GM18909 (cell line): ENCODE measurements at regions not wholly inside any gene's neighbourhood (a gene's known extent, or its start where the extent isn't known, plus 50 kb on each side); places are given as distances from the start of the nearest gene placed in this dataset.
A peak's percentile ranks its signal among the peaks of the same experiment; 100 is the strongest.
"Not testable (repeated sequence)": the region's sequence is repeated elsewhere in the genome, so short reads cannot be mapped to it uniquely, and the experiment has no call there.

ENCODE experiments used
- ATAC-seq: cut with Tn5 transposase; IDR thresholded peaks from one replicate; pipeline ENCODE4 v1.9.1; 2021; ENCODE audit warnings: mild to moderate bottlenecking; ENCODE audit not compliant: unreplicated experiment, poor library complexity

DNA sequence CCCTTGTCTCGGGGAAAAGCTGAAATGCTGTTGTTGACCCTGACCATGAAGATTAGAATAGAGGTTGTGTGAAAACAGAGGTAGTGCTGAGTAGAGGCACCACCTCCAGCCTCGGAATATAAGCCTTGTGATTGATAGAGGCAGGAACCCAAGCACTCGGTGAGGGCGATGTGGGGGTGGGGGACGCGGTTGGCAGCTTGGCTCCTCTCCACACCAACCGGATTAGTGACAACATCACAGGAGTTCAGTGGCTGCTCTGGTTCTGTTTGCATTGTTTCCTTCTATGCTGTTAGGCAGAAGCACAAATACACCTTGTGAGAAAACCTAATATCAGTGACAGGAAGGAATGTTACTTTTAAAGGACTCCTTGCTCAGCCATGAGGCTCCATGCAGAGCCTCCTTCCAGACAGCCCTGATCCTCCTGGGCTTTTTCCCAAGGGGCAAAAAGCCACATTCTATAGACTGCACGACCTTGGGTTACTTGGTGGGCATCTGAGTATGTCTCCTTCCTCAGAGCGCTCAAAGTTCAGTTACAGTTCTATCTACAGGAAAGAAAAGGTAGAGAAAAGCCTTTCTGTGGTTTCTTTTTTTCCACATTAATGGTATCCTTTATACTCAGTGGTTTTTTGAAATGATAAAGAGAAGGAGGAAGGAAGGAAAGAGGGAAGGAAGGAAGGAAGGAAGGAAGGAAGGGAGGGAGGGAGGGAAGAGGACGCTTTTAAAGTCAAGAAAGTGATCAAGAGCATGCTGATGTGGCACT is 150.4 kb upstream of the NOCT start:
- ATAC-seq = no peak

DNA sequence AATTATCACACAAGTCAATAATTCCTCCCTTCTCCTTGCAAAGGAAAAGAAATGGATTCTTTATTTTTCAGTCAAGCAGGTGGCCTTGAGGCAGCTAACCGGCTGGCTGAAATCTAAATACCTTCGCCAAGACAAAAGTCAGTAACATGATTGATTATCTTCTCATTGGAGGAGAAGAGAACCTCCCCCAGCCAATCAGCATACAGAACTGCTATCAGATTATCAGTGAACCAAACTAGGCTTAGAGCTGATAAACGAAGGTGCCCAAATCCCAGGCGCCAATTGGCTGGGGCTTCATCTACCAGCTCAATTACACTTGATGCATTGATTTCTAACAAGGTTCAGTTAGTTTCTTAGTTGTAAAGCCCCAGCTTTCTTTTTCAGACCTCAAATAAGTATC is 152.4 kb upstream of the NOCT start:
- ATAC-seq = no peak

DNA sequence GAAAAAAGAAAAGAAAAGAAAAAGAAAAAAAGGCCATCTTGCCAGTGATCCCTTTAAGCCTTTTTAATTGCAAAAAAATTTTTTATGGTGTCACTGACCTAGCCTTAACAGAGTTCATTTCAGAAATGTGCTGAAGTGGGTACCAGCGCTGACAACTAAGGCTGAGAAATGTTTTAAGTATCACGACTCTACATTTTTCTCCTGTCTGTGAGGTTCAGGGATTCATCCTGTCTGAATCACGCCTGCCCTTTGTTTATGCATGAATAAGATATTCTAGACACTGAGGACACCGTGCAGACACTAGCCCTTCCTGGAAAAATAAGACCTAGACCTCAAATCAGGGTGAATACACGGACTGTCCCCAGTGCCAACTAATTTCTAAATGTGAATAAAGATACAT is 154.4 kb upstream of the NOCT start:
- no peak for ATAC-seq

DNA sequence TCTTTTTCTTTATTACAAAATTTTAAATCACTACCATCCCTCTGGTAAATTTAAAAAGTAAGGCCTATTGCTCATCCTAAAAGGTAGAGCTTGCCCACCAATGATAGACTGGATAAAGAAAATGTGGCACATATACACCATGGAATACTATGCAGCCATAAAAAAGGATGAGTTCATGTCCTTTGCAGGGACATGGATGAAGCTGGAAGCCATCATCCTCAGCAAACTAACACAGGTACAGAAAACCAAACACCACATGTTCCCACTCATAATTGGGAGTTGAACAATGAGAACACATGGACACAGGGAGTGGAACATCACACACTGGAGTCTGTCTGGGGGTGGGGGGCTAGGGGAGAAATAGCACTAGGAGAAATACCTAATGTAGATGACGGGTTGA is 155.2 kb upstream of the NOCT start:
- not testable (repeated sequence) for ATAC-seq

DNA sequence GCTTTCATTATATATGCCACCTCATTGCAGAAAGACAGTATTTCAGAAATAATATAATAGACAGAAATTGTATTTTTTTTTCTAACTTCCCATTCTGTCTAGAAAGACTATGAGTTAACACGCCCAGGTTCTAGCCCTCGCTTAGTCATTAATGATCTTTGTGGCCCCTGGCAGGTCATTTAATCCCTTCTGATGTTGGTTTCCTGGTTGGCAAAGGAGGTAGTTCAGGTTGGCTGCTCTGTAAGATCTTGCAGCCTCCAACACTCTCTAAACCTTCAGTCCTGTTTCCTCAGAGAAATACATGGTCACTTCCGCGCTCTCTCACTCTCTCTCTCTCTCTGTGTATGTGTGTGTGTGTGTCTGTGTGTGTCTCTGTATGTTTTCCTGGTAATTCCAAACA is 156.3 kb upstream of the NOCT start:
- no peak for ATAC-seq

DNA sequence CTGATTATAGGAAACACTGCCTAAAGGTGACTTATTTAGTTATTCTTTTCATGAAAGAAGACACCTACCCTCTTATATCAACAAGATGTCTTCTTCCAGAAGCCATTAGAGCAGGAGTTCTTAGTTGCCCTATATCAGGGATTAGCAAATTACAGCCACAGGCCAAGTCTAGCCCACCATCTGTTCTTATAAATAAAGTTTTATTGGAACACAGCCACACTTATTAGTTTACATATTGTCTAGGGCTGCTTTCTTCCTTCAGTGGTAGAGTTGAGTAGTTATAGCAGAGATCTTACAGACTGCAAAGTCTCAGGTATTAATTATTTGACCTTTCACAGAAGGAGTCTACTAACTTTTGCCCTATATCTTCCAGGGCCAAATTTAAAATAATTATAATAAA is 157.2 kb upstream of the NOCT start:
- ATAC-seq = no peak

DNA sequence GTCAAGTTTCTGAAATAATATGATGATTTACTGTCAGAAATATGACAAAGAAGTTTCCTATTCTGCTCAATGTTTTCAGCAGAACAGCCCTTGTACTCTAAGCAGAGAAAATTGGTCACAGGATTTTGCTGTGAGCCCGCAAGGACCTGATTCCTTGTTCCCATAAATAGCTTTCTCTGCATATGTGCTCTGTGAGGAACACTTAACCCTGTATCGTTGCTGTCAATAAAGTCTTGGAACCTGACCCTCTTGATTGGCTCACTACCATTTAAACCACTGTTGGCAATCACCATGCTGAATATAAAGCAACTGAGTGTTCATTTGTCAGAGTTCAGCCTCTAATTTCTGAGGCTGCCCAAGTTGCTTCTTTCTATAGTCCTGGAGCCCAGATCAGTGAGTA is 158.2 kb upstream of the NOCT start:
- ATAC-seq = no peak

DNA sequence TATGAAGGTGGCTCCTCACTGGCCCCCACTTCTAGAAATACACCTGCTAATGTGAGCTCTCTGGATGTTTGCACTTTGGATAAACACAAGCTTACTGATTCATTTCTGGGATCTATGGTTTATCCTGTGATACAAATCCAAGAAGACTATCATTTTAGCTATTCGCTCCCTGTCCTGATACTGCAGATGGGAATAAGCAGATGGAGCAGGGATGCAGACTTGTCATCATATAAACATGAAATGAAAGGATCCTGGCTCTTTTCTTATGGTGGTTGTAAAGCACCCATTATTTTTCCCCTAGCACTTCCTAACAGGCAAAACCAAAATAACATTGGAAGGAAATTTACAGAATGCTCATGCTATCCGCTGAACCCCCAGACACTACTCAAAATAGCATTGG is 162.9 kb upstream of the NOCT start:
- no peak for ATAC-seq

DNA sequence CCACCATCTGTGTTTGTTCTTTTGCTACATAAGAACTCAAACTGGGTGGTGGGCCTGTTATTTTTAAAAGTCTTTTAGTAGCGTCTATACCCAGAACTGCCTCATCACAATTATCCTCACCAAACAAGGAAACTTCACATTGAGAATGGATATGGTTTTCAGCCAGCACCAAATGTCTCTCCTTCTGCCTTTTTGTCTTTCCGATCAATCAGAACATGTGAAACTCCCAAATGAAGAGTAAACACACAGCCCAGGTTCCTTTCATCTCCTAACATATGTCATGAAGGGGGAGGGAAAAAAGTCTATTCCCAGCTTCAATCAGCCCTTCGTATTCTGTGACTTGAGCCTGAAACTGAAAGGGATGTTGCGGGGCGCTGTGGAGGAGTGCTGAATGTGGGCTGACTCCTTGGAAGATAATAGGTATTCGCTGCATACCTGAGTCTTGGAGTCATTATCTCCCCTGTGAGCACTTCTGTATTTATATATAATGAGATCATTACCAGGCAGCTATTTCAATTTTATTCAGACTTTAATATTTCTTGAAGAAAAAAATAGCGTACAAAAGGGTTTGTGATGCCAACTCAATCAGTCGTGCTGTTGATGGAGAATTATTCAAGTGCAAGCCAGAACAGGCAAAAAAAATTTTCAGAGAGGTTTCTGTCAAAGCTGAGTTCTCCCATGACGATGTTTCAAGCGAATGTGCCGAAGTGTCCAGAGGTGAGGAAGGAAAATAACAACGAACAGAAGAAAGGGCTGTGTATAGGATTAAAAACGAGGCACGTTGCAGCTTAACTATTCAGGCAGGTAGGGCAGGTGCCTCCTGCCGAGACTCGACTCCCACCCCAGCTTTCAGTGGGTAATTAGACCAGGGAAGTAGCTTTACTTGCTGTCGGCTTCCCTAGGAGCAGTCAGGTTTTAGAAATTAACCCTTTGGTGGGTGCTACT is 163.9 kb upstream of the NOCT start:
- no peak for ATAC-seq

DNA sequence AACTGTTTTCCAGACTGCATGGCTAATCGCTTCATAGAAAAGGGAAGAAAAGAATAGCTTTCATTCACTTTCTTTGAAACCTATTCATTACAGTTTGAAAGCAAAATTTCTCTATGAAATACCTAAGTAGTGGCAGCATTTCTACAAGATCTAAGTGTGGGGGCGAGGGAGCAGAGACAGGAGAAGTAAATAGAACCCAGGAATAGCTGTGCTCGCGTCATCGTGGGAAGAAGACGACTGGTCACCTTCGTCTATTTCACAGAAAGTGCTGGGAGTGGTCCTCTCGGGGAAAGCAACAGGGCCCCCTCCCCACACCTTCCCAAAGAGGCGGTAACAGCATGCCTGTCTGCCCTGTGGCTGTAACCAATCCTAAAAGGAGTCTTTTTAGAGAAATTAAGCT is 169.9 kb upstream of the NOCT start:
- no peak for ATAC-seq

DNA sequence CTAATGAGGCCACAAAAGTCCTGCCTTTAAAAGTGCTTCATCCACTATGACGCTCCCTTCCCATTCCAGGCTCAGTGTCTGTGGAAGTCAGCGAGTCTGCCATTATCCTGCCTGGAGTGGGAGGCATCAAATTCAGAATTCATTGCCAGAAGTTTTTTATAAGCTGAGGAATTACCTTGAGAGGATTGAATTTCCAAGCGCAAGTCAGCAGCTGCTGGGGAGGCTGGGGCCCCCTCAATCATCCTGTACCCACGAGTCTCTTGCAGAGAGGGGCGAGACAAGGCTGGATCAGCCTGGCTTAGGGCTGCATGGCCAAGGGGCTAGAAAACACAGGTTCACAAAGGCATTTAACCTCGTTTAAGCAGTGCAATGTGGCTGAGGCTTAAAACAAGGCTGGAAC is 170.5 kb upstream of the NOCT start:
- no peak for ATAC-seq

DNA sequence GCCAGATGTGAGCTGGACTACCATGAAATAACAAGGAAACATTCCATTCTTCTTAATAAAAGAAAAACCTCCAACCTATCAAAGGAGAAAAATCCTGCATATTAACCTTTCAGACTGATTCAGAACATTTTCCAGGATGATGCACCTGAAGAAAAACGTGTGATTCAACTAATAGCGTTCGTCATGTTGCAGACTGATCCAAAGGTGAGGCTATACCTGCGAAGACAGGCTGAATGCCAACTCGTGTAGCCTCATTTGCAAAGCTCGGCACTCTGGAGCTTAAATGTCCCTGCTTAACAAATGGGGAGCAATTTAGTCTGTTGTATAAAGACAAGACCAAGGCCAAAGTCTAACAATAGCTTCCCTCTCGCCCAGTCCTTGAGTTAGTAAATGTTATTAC is 172.0 kb upstream of the NOCT start:
- ATAC-seq = no peak

DNA sequence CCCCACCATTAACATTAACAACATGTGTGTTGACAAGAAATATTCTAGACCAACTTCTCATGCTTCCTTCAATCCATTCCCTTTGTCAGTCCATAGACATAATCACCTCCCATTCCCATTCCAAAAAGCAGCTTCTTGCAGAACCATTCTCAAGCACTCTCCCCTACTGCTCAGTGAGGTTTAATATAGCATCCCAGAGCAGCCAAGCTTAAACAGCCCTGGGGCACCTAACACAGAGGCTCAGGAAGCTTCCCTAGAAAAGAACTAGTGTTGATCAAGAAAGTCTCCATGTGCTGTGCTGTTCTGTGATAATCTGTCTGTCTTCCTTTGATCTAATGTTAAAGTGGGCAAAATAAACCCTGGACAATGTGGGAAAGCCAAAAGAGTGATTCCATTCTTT is 174.2 kb upstream of the NOCT start:
- no peak for ATAC-seq

DNA sequence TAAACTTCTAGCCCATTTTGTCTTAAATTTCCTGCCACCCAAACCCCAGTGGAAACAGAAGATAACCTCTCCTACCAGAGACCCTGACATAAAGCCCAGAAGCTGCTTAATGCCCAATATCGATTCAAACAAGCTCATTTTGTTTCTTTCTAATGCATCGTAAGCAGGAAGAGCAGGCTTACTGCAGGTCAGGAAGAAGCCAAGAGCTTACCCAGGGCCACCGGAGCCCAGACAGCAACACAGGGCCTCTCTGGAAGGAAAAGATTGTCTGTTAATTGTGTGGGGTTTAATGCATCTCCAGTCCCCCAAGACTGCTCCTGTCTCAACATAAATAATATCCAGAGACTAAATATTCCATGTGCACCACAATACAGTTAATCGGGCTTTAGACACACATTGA is 177.3 kb upstream of the NOCT start:
- ATAC-seq = no peak

DNA sequence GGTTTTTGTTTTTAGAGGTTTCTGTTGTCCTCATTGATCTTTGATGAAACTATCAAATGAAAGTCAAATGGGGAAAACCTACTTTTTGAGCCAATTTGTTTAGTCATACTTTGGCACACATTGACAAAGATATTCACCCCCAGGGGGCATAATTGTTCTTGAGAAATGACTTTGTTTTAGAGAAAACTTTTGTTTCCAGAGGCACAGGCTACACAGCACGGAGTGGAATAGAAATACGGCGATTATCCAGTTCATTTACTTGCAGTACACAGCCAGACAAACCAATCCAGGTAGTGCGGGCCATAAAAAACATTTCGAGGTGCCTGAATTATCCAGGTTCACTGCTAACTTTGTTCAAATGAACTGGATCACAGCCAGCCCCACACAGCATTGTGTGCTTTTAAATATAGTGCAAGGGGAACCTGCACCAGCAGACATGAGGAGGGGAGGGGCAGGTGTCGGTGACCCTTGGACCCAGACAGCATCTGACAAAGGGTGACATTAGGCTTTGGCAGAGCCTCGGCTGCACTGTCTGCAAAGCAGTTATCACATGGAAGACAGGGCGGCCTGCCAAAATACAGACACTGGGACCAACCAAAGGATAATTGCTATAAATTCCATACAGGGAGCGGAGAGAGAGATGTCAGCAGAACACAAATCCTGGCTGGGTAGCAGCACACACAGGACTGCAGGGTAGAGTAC is 179.6 kb upstream of the NOCT start:
- peak; percentile 45 for ATAC-seq

DNA sequence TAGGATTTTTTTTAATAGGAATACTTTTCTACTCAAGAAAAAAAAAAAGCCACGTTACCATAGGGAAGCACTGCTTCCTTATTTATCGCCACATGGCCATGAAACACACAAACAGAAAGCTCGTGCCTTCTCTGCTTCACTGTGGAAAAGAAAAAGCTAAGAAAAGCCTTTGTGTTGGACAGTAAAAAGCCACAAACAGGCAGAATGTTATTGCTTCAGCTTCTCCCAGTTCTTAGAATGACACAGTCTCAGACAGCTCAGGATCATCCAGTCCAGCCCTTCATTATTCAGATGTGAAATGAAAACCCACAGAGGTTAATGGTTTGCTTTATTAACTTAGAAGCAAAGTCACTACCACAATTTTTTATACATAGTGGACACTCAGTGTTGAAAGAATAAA is 181.6 kb upstream of the NOCT start:
- ATAC-seq = peak; percentile 70

DNA sequence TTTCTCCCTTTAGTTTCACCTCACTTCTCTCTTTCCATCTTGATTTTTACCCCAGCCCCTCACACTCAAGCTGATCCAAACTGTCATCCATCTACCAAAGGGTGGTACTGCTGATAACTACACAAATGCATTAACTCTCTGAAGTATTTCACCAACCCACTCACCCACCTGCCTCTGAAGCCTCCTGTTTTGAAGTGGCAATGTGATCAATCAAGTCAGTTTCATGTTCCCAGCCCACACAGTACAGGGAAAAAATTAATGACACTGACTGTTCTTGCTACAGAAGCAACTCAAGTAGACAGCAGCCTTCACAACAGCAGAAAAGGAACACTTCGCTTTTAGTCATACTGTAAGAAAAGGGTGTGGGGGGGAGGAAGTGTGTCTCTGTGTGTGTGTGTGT is 183.0 kb upstream of the NOCT start:
- no peak for ATAC-seq

DNA sequence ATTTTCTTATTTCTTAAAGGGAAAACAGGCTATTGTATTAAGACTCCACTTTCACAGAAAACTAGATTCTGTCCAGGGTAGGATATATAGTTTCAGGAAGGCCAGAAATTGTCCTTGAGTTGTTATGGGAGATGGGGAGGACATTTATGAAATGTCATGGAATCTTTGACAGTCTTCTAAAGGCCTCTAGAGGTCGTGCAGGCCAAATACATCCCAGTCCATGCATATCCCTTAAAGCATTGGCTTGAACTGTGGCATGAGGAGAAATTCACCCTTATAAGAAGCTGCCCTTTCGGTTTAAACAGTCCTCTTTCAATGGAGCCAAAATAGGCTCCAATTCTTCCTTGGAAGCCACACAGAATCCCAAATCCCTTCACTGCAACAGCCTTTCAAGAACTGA is 183.6 kb upstream of the NOCT start:
- ATAC-seq = no peak

DNA sequence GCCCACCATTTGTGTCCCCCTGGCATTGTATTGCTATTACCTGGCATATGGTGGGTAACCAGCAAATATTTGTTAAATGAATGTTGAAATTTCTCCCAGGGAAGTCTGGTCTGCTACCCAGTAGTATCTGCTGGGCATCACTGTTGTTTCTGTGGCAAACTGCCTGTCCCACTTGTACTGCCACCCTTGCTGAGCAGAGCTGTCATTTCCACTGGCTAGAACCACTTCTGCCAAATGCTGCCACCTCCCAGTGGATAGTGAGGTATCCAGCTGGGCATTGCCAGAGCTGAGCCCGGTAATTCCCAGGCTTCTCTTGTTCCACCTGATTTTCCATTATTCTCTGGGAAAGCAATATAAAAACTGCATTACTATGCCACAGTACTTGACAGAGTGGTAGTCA is 186.7 kb upstream of the NOCT start:
- ATAC-seq = no peak

DNA sequence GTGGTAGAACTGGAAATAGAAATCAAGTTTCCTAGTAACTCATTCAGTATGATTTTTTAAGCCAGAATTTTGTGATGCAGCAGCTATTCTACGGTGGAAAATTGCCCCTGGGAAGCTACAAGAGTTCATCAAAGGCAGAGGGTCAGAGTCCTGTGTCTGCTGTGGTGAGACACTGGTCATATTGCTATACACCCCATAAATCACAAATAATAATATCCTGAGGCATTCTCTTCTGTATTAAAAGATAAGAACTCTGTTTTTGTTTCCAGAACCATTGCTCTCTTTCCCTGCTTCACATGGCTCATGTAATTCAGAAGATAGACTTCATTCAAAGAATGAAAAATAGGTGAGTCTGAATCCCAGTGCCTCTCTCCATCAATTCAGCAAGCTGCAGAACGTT is 188.8 kb upstream of the NOCT start:
- ATAC-seq = no peak

DNA sequence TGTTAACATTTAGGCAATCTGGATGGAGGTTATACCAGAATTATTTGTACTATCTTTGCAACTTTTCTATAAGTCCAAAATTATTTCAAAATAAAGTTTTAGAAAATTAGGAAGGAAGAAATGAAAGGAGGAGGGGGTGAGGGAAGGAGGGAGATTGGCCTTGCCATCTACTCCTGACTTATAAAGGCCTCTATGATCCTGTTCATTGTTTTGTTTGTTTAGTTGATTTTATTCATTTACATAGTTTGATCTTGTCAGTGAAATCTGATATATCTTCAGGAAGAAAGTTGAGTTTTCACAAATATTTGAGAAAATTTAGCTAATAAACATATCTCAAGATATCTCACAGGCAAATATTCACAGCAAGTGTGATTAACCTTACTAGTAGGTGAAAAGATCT is 189.3 kb upstream of the NOCT start:
- no peak for ATAC-seq
